Heart right ventricle (tissue), 16 donors: ENCODE measurements at regions not wholly inside any gene's neighbourhood (a gene's known extent, or its start where the extent isn't known, plus 50 kb on each side); places are given as distances from the start of the nearest gene placed in this dataset.
"Not testable (repeated sequence)": the region's sequence is repeated elsewhere in the genome, so short reads cannot be mapped to it uniquely, and the experiment has no call there.

Experiments used
- ATAC-seq, 8 donors: fragments of 200-7000 bp; cut with Tn5 transposase; one replicate each; pipeline ENCODE4 v1.9.1; 2020; ENCODE audit warnings: mild to moderate bottlenecking in 8 of 8, moderate library complexity in 8 of 8, moderate number of reproducible peaks in 1 of 8
- DNase-seq, 2 donors: peaks; one replicate each; pipeline ENCODE4 v3.0.0-alpha.2; 2020
- H3K27ac ChIP-seq, 10 donors: fragments of 200-600 bp; sonication (generic) in 2 of 10; one replicate each; pipeline versions ENCODE4 v1.5.0 to v1.8.0; 2020 to 2022; ENCODE audit warnings: mild to moderate bottlenecking in 3 of 10
- H3K27me3 ChIP-seq, 7 donors: fragments of 200-600 bp; one replicate each; pipeline ENCODE4 v1.8.0; 2021 to 2022; ENCODE audit warnings: mild to moderate bottlenecking in 2 of 7
- H3K36me3 ChIP-seq, 9 donors: fragments of 200-600 bp; sonication (generic) in 1 of 9; one replicate each; pipeline versions ENCODE4 v1.5.0 to v1.8.0; 2020 to 2022; ENCODE audit warnings: mild to moderate bottlenecking in 2 of 9
- H3K4me1 ChIP-seq, 9 donors: fragments of 200-600 bp; sonication (generic) in 1 of 9; one replicate each; pipeline versions ENCODE4 v1.5.0 to v1.8.0; 2020 to 2022; ENCODE audit warnings: mild to moderate bottlenecking in 4 of 9
- H3K4me3 ChIP-seq, 10 donors: fragments of 200-600 bp; sonication (generic) in 2 of 10; one replicate each; pipeline versions ENCODE4 v1.5.0 to v1.8.0; 2020 to 2022; ENCODE audit warnings: mild to moderate bottlenecking in 7 of 10, moderate library complexity in 2 of 10
- H3K9me3 ChIP-seq, 11 donors: fragments of 200-600 bp in 10 of 11; sonication (generic) in 2 of 11; one replicate each; pipeline versions ENCODE4 v1.5.0 to v1.8.0; 2013 to 2022; ENCODE audit warnings: mild to moderate bottlenecking in 2 of 11, control low read depth in 1 of 11, moderate library complexity in 1 of 11
- CTCF ChIP-seq, 9 donors: fragments of 200-600 bp; sonication (generic) in 2 of 9; IDR thresholded peaks; one replicate each; pipeline versions ENCODE4 v1.5.0 to v1.8.0; 2021 to 2022; ENCODE audit warnings: antibody characterized with exemption in 9 of 9, mild to moderate bottlenecking in 5 of 9, moderate library complexity in 1 of 9
- WGBS, 2 donors: extraction: QIAGEN DNeasy Blood & Tissue Kit; methylation state at CpG; one replicate each; pipeline ENCODE4 v1.1.7; 2013; ENCODE audit warnings: inconsistent platforms in 1 of 2; 5-methylcytosine and 5-hydroxymethylcytosine counted together
- intact Hi-C, 10 donors: fragments of 100-400 bp; cut with DNase I; formaldehyde crosslinking; loops; one replicate each; pipeline versions ENCODE4 v1.11.1 to v1.14.2; 2022
- donor health status: Arrhythmogenic right ventricular cardiomyopathy.
- donor health status: ischemic (EF 13 %, LVEDD 7.1; RV severe dilation, severe dysfunction).
- donor health status: healthy with polysubstance abuse.
- donor health status: DM: no; HTN: yes; CAD: no.
- donor health status: DM: no; HTN: no; CAD: no.
- donor health status: ischemic (EF 25% LVEDD 6.9; RV normal size, moderate dysfunction).
- donor health status: ischemic (EF 25% LVEDD 5.7; RV mildly dilated, moderate dysfunction).
- donor health status: healthy.
- donor health status: DM: yes; HTN: yes; CAD: no.
- donor health status: Ischemic cardiomyopathy.
- donor health status: ischemic (EF 35%, LVEDD 5.7; RV mildly dilated, moderate dysfunction).
- donor health status: nonischemic (EF 11% LVEDD 7.7; RV severe dilation, severe dysfunction).
- donor health status: DM: yes; HTN: yes; CAD: no.
- donor health status: PGD.
- donor health status: ischemic (EF 29% LVEDD 5.4; RV normal size, mild dysfunction).
- donor health status: nonischemic (EF 23%, LVEDD 6.1; RV moderate dilation, normal function).

DNA sequence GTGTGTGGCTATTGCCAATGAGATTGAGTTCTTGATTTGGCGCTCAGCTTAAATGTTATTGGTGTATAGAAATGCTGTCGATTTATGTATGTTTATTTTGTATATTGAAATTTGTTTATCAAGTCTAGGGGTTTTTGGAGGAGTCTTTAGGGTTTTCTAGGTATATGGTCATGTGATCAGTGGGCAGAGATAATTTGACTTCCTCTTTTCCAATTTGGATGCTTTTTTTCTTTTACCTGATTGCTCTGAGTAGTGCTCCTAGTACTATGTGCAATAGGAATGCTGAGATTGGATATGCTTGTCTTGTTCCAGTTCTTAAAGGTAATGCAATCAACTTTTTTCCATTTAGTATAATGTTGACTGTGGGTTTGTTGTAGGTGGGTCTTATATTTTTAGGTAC lies 99.8 kb upstream of the PMCH start:
- 93 to 94% methylated on average over 2 of the region's 2 CpGs for WGBS, 2 donors
- ATAC-seq: no peak
- no peak for TF ChIP-seq CTCF (IDR thresholded peaks at IDR 0.05)

DNA sequence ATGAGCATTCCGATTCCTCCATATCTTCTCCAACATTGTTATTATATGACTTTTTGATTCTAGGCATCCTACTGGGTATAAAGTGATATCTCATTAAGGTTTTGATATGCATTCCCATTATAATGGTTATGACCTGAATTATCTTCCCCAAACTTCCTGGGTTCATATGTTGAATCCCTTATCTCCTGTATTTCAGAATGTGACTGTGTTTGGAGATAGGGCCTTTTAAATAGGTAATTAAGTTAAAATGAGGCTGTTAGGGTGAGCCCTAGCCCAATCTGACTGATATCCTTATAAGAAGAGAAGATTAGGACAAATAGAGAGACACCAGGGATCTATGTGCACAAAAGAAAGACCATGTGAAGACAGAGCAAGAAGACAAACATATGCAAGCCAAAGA lies 96.9 kb upstream of the PMCH start:
- H3K36me3 ChIP-seq: no peaks in the 10 kb centered on the region
- H3K27me3 ChIP-seq: no peaks in the 10 kb centered on the region
- WGBS, 2 donors: 93 to 100% methylated on average over 1 of the region's 1 CpG
- peaks cover 0 to 2% (median 0%) of the 10 kb centered on the region in 11 donors for H3K9me3 ChIP-seq
- no peak overlapping the region for H3K27ac ChIP-seq
- DNase-seq (no peak), ATAC-seq (no peak)
- H3K4me1 ChIP-seq: no peaks in the 10 kb centered on the region
- no peak overlapping the region for H3K4me3 ChIP-seq
- no peak for TF ChIP-seq CTCF (IDR thresholded peaks at IDR 0.05)
- intact Hi-C loops: no loop called here

More for the DNA sequence above, 99.8 kb upstream of the PMCH start:
- no peaks in the 10 kb centered on the region for H3K27me3 ChIP-seq
- H3K36me3 ChIP-seq: no peaks in the 10 kb centered on the region
- H3K9me3 ChIP-seq: peaks cover 0 to 28% (median 9%) of the 10 kb centered on the region in 11 donors
- H3K27ac ChIP-seq: no peak overlapping the region
- no peaks in the 10 kb centered on the region for H3K4me1 ChIP-seq
- intact Hi-C loops: no loop called here
- H3K4me3 ChIP-seq: no peak overlapping the region
- no peak for DNase-seq

GRCh38 chr12:102291498-102292440 lies 94.1 kb upstream of the PMCH start:
- intact Hi-C loops: not testable (repeated sequence)

GRCh38 chr12:102289702-102290101 lies 92.1 kb upstream of the PMCH start:
- DNase-seq, H3K4me1 ChIP-seq, H3K27ac ChIP-seq, intact Hi-C loops, H3K4me3 ChIP-seq, ATAC-seq, H3K27me3 ChIP-seq, H3K36me3 ChIP-seq: not testable (repeated sequence)
- peaks cover 0 to 16% (median 0%) of the 10 kb centered on the region in 11 donors for H3K9me3 ChIP-seq
- WGBS, 2 donors: 81 to 90% methylated on average over 2 of the region's 2 CpGs

More at GRCh38 chr12:102291498-102292440, 94.1 kb upstream of the PMCH start:
- not testable (repeated sequence) for H3K36me3 ChIP-seq, DNase-seq, ATAC-seq, H3K4me3 ChIP-seq, H3K27ac ChIP-seq, H3K27me3 ChIP-seq, H3K4me1 ChIP-seq
- 75 to 78% methylated on average over 8 of the region's 8 CpGs for WGBS, 2 donors
- H3K9me3 ChIP-seq: peaks cover 0 to 15% (median 0%) of the 10 kb centered on the region in 11 donors

DNA sequence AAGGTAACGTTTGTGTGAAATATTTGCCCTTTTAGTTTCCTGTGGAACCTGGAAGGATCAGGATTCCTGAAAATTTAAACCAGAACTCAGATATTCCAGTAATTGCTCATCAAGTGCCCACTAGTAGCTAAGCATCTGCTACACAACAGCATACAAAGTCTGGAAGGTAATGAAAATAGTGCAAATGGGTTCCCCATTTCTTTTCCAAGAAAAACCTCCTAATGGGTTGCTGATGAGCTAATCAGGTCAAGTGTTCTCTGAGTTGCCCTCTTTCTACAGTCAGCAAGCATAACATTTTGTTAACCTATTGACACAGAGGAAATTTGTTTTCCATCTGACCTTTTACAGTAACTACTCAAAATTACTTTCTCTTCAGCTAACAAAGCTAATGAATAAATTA lies 83.6 kb upstream of the PMCH start:
- intact Hi-C loops: no loop called here
- Histone ChIP-seq H3K4me3 (no peak overlapping the region), H3K27me3 (no peaks in the 10 kb centered on the region), H3K36me3 (no peaks in the 10 kb centered on the region), H3K27ac (no peak overlapping the region), H3K9me3 (peaks cover 0 to 5% (median 0%) of the 10 kb centered on the region in 11 donors), H3K4me1 (no peaks in the 10 kb centered on the region)
- no peak for ATAC-seq
- WGBS, 2 donors: 64 to 72% methylated on average over 1 of the region's 1 CpG
- DNase-seq: no peak
- TF ChIP-seq CTCF (IDR thresholded peaks at IDR 0.05): no peak

- intact Hi-C loops, H3K4me3 ChIP-seq, H3K27ac ChIP-seq, ATAC-seq, H3K4me1 ChIP-seq, DNase-seq, H3K36me3 ChIP-seq, H3K27me3 ChIP-seq: not testable (repeated sequence)
- H3K9me3 ChIP-seq: peaks cover 0 to 17% (median 3%) of the 10 kb centered on the region in 11 donors
- WGBS, 2 donors: 65 to 71% methylated on average over 1 of the region's 2 CpGs
These were observed 58.1 kb upstream of the PMCH start for GRCh38 chr12:102255687-102256086.

- H3K4me3 ChIP-seq, H3K36me3 ChIP-seq, H3K9me3 ChIP-seq, H3K4me1 ChIP-seq, DNase-seq, H3K27ac ChIP-seq, intact Hi-C loops, H3K27me3 ChIP-seq, ATAC-seq: not testable (repeated sequence)
- 90 to 93% methylated on average over 7 to 8 of the region's 11 CpGs for WGBS, 2 donors
These were observed 53.4 kb upstream of the PMCH start for GRCh38 chr12:102251005-102251404.
